Pulmonary artery endothelial cell (primary cell): ENCODE measurements at regions not wholly inside any gene's neighbourhood (a gene's known extent, or its start where the extent isn't known, plus 50 kb on each side); places are given as distances from the start of the nearest gene placed in this dataset.
A peak's percentile ranks its signal among the peaks of the same experiment; 100 is the strongest.

Experiments used
- DNase-seq: peaks from one replicate; pipeline ENCODE4 v3.0.0-alpha.2; 2011; ENCODE audit warnings: low read depth, low spot score

DNA sequence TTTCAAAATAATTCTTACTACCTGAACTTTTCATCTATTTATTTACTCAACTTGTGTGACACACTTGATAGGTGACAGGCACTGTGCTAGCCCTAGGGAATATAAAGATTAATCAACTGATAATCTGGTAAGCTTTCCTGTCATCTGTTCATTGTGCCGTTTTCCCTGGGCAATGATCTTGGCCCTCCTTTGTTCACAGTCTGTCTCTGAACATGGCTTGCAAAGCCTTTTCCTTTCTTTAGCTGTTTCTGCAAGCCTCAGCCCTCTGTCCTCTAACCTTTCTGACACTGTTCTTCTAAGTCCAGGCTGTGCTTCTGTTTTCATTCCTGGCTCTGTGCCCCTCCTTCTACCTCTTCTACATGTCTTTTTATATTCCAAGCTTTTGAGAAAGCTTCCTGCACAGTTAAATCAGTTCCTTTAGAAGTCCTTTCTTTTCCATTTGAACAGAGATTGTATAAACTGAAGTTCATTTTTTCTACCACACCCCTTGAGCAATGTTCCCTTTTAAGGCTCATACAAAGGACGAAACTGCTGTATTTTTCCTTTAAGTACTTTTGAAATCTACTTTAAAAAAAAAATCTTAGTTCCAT lies 803.0 kb upstream of the ZNF608 start:
- DNase-seq: peak; percentile 54

DNA sequence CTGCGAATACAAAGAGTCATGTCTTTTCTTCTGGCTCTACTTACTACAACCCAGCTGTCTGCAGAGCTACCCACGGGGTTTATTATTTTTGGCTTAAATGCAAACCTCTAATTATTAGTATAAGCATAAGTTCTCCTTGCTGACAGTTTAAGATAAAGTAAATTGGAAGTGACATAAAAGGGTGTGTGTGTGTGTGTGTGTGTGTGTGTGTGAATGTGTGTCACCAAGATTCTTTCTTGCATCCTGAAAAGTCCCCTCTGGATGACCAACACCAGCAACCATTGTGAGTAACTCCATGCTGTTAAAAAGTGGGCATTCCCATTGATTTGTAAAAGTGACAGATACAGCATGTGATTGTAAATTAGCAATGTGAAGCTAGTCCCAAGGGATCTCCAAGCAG lies 803.8 kb upstream of the ZNF608 start:
- DNase-seq: peak; percentile 71

DNA sequence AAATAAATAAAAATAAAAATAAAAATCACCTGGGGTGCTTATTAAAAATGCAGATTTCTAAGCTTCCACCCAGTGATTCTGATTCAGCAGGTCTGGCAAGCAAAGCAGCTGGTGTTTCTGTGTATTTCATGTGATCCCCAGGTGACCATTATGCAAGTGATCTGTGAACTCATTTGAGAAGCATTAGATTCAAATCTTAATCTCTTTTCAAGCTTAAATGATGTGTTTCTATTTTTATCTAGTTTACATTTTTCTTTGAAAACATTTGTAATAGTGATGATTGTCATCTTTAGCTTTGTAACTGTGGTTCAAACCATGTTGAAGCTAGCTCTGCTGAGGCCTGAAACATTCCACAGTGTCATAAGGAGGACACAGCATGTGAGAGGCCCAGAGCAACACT lies 804.8 kb upstream of the ZNF608 start:
- no peak for DNase-seq

DNA sequence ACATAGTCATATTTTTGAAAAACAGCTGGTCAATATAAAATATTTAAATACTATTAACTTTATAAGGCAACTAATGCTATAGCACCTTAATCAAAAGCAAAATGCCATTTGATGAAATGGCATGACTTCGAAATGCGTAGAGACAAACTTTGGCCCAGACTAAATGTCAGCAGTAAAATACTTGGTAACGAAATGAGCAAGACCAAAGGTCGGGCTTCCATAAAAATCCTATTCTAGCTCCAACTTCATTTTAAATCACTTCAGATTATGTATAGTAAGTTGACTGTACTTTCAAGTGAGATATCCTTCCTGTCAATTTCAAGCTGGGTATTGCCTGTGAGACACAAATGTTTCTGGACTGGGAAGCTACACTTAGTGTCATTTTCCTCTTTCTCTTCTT lies 805.4 kb upstream of the ZNF608 start:
- no peak for DNase-seq

DNA sequence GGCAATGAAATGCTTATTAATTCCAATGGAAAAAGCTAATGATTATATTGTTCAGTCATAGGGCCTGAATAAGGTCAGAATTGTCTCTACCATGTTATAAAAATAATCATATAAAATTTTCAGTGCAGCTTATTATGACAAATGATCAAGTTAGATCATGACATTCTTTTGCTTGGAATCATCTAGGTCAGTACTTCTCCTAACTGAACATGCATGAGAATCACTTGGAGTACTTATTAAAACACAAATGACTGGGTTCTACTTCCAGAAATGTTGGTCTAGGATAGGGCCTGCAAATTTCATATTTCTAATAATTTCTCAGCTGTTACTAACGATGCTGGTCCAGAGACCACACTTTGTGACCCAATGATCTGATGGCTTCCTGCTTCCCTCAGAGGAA lies 806.0 kb upstream of the ZNF608 start:
- no peak for DNase-seq

DNA sequence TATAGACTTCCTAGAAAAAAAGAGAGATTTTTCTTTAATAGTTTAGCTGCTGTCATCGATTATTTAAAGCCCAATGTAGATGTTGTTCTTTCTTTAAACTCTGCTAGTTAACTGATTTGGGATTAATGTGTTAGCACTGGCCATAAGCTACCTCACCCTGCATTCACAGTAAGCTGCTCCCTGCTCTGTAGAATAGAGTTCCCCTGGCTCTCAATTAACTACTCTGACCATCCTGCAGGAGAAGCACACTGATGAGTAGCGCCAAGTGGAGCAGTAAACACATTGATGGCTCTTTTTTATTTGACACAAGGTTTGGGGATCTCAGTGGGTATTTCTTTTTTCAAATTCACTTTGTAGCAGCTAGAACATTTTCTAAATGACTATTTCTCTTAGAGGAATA lies 807.9 kb upstream of the ZNF608 start:
- DNase-seq: no peak

DNA sequence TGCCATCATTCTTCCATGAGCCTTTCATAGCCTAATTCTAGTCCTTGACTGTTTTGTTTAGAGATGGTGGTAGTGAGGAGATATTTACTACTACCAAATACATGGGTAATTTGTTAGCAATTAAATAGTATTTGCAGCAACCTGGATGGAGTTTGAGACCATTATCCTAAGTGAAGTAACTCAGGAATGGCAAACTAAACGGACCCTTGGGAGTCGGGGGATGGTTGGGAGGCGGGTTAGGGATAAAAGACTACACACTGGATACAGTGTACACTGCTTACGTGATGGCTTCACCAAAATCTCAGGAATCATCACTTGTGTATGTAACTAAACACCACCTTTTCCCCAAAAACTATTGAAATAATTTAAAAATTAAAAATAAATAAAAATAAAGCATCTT lies 809.2 kb upstream of the ZNF608 start:
- DNase-seq: no peak

DNA sequence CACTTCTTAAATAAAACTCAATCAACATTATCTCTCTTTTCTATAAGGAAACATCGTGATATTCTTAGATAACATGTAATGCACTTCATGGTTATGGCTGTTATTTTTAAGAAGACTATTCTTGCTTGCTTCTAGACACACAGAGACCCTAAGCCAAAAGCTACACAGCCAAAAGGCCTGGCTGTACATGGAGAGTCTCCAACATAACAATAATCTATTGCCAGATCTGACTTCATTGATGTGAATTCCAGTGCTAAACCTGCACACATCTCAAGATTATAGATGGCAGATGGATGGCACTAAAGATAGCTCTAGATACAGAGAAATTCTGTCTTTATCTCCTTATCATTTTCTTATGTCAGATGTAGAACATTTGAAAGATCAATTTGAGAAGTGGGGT lies 811.6 kb upstream of the ZNF608 start:
- DNase-seq: no peak

DNA sequence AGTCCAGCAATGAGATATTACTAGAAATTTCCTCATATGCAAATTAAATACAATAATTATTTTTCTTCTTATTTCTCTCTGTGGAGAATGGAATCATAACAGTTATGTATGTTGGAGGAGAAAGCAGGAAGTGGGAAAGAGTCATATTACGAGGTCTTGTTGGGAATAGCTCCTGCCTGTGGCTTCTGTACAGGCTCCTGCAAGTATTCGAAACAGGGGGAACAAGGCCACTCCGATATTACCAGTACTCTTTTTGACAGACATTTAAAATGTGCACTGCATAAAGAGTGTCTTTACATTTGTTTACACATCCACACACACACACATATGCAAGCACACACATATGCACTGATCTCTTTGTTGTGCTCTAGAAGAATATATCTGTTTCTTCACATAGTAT lies 812.0 kb upstream of the ZNF608 start:
- DNase-seq: no peak

DNA sequence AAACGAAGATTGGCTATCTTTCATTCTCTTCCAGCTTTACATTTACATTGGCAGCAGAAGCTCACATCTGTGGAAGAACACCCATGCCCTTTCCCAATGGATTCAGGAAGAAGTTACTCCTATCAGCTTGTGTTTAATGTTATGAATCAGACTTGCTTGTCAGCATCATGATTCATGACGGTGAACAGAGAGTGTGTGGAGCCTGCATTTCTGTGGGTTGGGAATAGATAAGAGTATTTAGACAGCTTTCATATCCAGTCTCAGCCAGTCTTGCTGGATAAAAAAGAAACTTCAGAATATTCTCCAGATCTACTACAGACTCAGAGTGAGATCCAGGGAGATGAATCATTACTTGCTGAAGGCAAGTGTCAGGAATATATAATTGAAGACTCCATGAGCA lies 812.9 kb upstream of the ZNF608 start:
- DNase-seq: peak; percentile 99

DNA sequence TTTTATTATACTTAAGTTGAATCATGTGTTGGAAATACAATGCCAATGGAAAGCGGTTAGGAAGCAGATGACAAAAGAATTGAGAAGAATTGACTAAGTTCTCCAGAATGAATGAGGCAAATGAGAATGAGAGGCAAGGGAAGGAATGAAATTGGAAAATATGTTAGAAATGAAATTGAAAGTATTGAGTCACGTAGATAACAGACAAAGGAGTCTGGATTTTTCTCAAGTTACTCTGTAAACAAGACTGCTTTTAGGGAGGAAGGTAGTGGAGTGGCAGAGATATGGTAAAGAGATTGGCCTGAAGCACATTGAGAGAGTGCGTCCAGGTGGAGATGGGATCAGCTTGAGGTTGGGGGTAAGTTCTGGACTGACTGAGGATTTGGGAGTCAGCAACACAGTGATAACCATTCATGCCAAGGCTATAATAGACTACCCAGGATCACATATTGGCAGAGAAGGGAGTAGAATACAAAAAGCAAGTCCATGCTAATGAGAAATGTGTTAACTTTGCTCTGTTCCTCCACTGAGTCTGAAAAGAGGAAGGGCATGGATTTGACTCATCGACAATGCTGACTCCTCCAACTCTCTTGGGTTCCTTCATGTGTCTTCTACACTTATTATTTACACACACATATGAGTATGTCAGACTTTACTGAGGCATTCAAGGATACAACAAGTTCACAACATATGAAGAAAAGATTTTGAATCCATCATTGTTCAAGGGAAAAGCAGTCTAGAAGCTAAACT lies 814.2 kb upstream of the ZNF608 start:
- no peak for DNase-seq

DNA sequence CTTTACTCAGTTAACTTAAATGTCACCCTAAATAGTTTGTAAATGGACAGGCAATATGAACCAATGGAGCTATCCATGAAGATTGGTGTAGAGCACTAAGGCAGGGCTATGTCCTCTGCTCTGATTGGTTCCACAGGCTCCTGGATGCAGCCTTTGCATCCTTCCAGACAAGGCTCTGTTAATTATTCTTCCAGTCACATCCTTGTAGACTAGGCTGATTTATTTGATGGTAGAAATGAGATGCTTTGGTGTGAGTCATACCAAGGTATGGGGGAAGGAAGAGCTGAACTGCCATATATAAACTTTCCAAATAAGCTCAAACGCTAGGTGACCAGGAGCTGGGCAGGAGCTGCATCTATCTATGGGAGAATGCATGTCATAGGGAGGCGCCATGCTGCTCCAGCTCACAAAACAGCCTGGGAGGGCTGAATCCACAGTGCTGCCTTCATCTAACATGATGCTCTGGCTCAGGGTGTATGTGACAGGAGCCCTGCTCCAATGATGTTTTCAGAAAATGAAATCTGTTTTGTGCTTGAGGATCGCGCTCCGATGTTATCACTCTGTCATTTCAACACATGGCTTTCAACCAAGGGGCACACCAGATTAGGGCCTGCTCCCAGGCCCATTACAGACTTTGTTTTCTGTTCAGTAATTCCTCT lies 818.0 kb upstream of the ZNF608 start:
- DNase-seq: no peak

DNA sequence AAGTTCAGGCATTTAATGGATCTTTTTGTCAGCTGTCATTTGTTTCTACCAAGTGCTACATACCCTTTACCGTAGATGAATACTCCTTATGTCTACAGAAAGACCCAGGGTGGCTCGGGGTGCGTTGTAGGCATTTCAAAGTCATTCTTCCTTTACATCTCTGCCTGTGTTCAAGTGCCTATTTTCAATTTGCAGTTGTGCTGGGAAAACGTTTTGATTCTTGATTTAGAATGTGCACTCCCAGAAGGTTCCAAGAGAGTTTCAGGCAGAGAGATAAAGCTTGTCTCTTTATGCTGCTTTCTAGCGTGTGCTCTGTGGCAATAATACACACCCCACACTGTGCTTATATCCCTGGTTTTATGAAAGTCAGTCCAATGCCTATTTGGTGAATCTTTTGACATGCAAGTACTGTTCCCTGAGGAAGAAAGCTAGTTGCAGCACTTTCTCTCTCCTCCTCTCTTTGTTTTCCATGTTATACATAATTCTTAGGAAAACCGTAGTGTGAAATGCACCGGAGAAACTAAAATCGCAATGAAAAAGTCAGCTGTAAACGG lies 828.1 kb upstream of the ZNF608 start:
- DNase-seq: no peak

DNA sequence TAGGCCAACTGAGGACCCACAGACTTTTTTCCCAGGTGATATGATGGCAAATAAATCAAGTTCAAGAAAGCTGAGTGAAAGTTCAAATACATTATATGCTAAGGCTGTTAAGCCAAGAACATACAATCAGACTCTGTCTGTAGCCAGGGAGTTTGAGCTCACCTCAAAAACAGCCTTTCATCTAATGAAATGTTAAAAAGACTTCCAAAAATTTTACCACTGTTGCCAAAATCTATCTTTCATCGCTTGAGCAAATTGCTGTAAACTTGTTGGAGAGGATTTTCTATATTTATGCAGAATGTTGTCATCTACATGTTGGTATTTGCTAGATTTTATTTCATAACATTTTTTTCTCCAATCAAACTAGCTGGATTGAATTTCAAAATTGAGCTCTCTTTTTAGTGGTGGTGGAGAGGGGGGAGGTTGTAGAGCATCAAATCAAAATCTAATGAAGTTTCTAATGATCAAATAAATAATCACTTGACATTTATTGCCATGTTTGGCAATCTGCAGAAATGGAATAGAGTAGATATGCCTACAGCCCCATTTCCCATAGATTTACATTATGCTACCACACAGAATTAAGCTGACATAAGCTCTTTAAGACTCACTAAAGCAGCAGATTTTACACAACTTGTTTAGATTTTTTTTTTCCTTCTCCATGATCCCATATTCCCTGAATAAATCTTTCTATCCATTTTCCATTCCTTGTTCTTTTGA lies 828.9 kb upstream of the ZNF608 start:
- DNase-seq: no peak

DNA sequence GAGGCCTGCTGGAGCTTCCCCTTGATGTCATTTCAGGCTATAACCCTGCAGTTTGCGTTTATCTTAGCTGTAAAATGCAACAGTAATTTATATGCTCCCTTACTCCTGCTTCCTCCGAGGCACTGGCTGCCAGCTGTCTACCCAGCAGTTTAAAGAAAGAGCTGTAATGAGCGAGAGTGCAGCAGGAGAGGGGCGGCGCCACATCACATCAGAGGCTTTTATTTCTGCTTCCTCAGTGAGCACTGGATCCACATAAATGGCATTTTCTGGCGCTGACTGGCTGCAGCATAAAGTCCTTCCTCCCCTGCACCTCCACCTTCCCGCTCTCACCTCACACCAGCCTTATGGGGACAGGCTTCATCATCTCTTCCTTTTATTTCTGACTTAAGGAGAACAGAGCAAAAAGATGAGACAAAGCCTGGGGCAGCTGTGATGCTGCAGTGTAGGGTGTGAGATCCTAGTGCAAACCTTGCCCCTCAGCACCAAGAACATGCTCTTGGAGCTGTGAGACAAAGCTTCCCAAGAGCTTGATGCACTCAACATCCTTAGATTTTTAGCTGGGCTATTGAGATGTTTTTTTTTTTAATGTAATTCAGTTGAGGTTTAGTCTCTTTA lies 829.6 kb upstream of the ZNF608 start:
- DNase-seq: no peak

DNA sequence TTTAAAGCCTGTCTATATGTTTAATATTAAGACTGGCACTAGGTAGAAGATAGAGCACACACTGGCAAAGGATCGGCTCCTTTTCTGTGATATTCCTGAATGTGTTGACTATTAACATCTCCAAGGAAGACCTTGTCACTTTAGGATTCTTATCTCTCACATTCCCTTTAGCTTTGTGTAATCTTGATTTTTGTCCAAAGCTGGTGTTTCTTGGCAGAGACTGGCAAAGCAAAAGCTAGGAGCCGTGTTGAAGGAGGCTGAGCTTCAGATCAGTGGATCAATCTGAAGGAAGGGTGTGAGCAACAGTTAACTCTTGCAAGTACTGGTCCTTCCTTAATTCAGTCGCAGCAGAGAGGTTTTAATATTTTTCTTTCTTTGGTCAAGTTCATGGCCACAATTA lies 830.4 kb upstream of the ZNF608 start:
- DNase-seq: no peak

DNA sequence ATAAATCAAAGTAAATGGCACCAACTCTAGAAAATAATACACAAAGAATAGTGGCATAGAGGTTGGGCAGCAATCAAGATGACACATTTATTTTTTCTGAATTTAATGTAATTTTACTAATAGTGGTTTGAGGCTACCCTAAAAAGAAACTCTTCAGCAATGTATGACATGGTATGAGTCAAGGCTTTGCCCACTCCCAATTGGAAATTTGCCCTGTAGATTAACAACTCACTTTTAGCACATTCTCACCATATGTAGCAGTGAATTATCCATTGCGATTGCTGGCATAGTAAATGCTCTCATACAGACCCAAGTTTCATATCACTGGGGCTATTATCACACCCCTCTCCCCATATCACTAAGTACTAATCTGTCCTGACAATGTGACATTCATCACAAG lies 832.1 kb upstream of the ZNF608 start:
- DNase-seq: no peak

DNA sequence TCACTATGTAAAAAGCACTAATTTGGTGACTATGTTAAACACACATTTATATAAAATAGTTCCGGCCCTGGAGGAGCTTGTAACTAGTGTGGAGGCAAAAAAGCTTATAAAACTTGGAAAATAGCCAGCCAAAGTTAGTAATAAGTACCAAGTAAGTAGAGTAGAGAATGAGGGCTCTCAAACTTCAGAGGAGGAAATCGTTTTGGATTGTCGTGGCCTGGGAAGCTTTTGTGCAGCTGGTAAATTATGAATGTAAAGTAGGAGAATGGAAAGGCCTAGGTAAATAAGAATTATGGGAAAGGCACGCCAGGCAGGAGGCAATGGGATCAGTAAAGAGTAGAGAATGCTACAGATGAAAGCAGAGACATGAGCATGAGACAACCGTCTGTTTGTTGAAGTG lies 832.7 kb upstream of the ZNF608 start:
- no peak for DNase-seq

DNA sequence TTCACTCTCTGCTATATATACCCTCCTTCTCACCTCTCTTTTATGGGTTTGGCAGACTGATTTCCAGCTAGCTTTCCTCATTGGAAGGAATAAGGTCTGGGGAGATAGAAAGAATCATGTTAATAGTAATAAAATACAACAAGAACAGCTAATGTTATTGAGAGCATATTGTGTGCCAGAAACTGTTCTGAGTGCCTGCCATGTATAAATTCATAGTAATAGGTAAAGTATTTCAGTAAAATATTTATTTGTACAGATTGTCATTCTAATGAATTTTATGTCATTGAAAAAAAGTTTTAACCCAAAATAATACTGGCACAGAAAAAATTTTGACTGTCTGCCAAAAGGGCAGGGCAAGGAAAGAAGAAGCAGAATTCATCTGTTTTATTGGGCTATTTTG lies 834.9 kb upstream of the ZNF608 start:
- no peak for DNase-seq

DNA sequence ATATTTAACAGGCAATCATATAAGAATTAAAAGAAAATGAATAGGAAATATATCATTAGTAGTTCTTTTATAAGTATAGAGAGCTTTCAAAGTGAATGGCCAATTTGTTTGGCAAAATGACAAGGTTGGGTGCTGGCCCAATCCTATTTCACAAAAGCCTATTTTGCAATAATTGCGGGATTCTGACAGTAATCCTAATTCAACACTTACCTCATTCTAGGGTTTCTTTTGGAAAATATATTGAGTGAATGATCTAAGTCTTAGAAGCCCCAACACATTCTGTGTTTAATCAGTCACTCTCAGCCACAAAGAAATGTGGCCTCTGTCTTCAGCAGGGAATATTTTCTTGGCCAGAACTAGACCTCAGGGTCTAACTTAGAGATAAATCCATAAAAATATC lies 835.9 kb upstream of the ZNF608 start:
- no peak for DNase-seq

DNA sequence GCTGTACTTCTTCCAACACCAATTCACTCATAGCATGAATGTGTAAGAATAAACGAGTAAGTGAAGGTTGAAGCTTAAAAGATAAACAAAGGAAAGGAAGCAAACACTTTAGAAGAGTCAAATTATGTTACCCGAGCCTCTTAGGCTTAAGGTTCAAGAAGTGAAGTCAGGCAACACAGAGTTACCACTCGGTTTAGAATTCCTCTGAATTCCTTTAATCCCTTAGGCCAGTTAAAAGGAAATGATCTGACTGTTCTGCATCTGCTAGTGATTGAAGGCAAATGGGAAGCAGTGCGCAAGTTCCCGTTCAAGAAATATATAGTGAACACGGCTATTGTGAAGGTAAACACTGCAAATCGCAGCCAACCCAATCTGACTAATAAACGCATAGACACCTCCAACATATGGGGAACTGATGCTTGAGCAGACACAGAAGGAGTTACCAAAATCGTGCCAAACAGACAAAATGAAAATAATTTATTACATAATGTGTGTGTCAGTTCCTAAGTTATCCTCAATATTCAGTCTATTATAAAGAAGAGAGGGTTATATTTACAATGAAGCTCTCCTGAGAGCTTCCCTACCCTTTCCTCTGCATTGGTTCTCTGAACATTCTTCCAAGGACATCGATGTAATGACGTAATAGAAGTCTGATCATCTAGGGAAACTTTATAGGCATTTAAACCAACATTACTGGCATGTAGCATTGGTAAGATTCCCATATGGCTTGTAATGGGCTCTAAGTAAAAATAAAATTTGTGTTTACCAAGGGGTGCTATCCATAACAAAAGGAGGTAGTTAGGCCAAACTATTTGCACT lies 837.1 kb upstream of the ZNF608 start:
- no peak for DNase-seq
